Body of pancreas (tissue), 4 donors: ENCODE measurements at regions not wholly inside any gene's neighbourhood (a gene's known extent, or its start where the extent isn't known, plus 50 kb on each side); places are given as distances from the start of the nearest gene placed in this dataset.

Experiments
- ATAC-seq: fragments of 150-250 bp; one replicate; pipeline ENCODE4 v1.9.1; 2016
- DNase-seq, 4 donors: peaks; one replicate each; pipeline ENCODE4 v3.0.0-alpha.2; 2019
- H3K27ac ChIP-seq, 4 donors: fragments of 200-600 bp; sonication (generic); 1 replicate in 3 of 4; 2 replicates in 1 of 4; pipeline versions ENCODE4 v1.5.1 to v1.6.1; 2016 to 2019; ENCODE audit warnings: mild to moderate bottlenecking in 1 of 4, mixed read lengths in 1 of 4, moderate library complexity in 1 of 4
- H3K27me3 ChIP-seq, 2 donors: fragments of 200-600 bp; sonication (generic); one replicate each; pipeline ENCODE4 v1.6.0; 2016; ENCODE audit warnings: mild to moderate bottlenecking in 1 of 2
- H3K36me3 ChIP-seq, 2 donors: fragments of 200-600 bp; sonication (generic); replicated peaks in 1 of 2; 2 replicates each; pipeline ENCODE4 v1.5.1; 2016; ENCODE audit warnings: low read depth in 2 of 2; ENCODE audit not compliant: insufficient read depth in 1 of 2
- H3K4me1 ChIP-seq: fragments of 200-600 bp; sonication (generic); one replicate; pipeline ENCODE4 v1.6.0; 2016
- H3K4me3 ChIP-seq, 2 donors: fragments of 200-600 bp; sonication (generic); 1 replicate in 1 of 2; 2 replicates in 1 of 2; pipeline ENCODE4 v1.5.1; 2016 to 2019
- H3K9me3 ChIP-seq, 3 donors: fragments of 200-600 bp; sonication (generic); 1 replicate in 2 of 3; 2 replicates in 1 of 3; pipeline ENCODE4 v1.5.1; 2016
- CTCF ChIP-seq, 7 experiments: fragments of 450-650 bp in 4 of 7; fragments of 200-600 bp in 3 of 7; sonication (generic) in 3 of 7; IDR thresholded peaks; one replicate each; pipeline ENCODE4 v1.5.1; 2016 to 2019; ENCODE audit warnings: antibody characterized with exemption in 7 of 7
- POLR2A ChIP-seq, 3 donors: fragments of 450-650 bp; IDR thresholded peaks; one replicate each; pipeline ENCODE4 v1.6.1; 2016; ENCODE audit warnings: antibody characterized with exemption in 3 of 3, mild to moderate bottlenecking in 2 of 3
- WGBS, 2 donors: methylation state at CpG; one replicate each; pipeline ENCODE4 v1.1.5; 2017; 5-methylcytosine and 5-hydroxymethylcytosine counted together
- intact Hi-C: fragments of 100-400 bp; cut with DNase I; formaldehyde crosslinking; loops from one replicate; pipeline ENCODE4 v1.15.1; 2023

- no peak overlapping the region for H3K4me3 ChIP-seq
- no peaks in the 10 kb centered on the region for H3K4me1 ChIP-seq
- no peaks in the 10 kb centered on the region for H3K36me3 ChIP-seq
- intact Hi-C loops, result no loop called here
- ATAC-seq (no peak), DNase-seq (no peak)
- TF ChIP-seq POLR2A (IDR thresholded peaks at IDR 0.05), result no peak
- TF ChIP-seq CTCF (IDR thresholded peaks at IDR 0.05), result no peak
- WGBS, 2 donors, result 61 to 71% methylated on average over 8 of the region's 8 CpGs
- no peaks in the 10 kb centered on the region for H3K9me3 ChIP-seq
- H3K27ac ChIP-seq, result no peak overlapping the region
- no peaks in the 10 kb centered on the region for H3K27me3 ChIP-seq
These were observed 76.1 kb upstream of the POMP start for GRCh38 chr13:28582892-28583240.

- 65 to 66% methylated on average over 9 of the region's 9 CpGs for WGBS, 2 donors
- no peak for DNase-seq
These were observed 76.6 kb upstream of the POMP start for GRCh38 chr13:28582225-28582891.

GRCh38 chr13:28581451-28581850, 77.5 kb upstream of the POMP start:
- DNase-seq (no peak), ATAC-seq (no peak)
- intact Hi-C loops, result no loop called here
- Histone ChIP-seq H3K9me3 (no peaks in the 10 kb centered on the region), H3K36me3 (no peaks in the 10 kb centered on the region), H3K4me1 (no peaks in the 10 kb centered on the region), H3K27me3 (no peaks in the 10 kb centered on the region), H3K4me3 (no peak overlapping the region), H3K27ac (no peak overlapping the region)
- TF ChIP-seq CTCF (IDR thresholded peaks at IDR 0.05), result no peak
- TF ChIP-seq POLR2A (IDR thresholded peaks at IDR 0.05), result no peak
- 83 to 86% methylated on average over 2 of the region's 2 CpGs for WGBS, 2 donors

More at GRCh38 chr13:28582225-28582891, 76.6 kb upstream of the POMP start:
- TF ChIP-seq CTCF (IDR thresholded peaks at IDR 0.05) (no peak), POLR2A (IDR thresholded peaks at IDR 0.05) (no peak)
- Histone ChIP-seq H3K27ac (no peak overlapping the region), H3K4me1 (no peaks in the 10 kb centered on the region), H3K4me3 (no peak overlapping the region), H3K27me3 (no peaks in the 10 kb centered on the region), H3K9me3 (no peaks in the 10 kb centered on the region), H3K36me3 (no peaks in the 10 kb centered on the region)
- no peak for ATAC-seq
- intact Hi-C loops, result no loop called here

GRCh38 chr13:28579736-28580135, 79.2 kb upstream of the POMP start:
- Histone ChIP-seq H3K4me1 (no peaks in the 10 kb centered on the region), H3K4me3 (no peak overlapping the region), H3K9me3 (no peaks in the 10 kb centered on the region), H3K27ac (no peak overlapping the region), H3K36me3 (no peaks in the 10 kb centered on the region), H3K27me3 (no peaks in the 10 kb centered on the region)
- TF ChIP-seq CTCF (IDR thresholded peaks at IDR 0.05), result no peak
- TF ChIP-seq POLR2A (IDR thresholded peaks at IDR 0.05), result no peak
- 79 to 80% methylated on average over 5 of the region's 5 CpGs for WGBS, 2 donors
- DNase-seq, result no peak
- intact Hi-C loops, result no loop called here
- ATAC-seq, result no peak

- H3K4me3 ChIP-seq, result no peak overlapping the region
- no peak for ATAC-seq
- WGBS, 2 donors, result 48 to 59% methylated on average over 7 of the region's 7 CpGs
These were observed 79.6 kb upstream of the POMP start for GRCh38 chr13:28579322-28579721.

More at GRCh38 chr13:28579322-28579721, 79.6 kb upstream of the POMP start:
- Histone ChIP-seq H3K4me1 (no peaks in the 10 kb centered on the region), H3K27ac (no peak overlapping the region), H3K36me3 (no peaks in the 10 kb centered on the region), H3K27me3 (no peaks in the 10 kb centered on the region), H3K9me3 (no peaks in the 10 kb centered on the region)
- TF ChIP-seq CTCF (IDR thresholded peaks at IDR 0.05) (no peak), POLR2A (IDR thresholded peaks at IDR 0.05) (no peak)
- intact Hi-C loops, result no loop called here
- DNase-seq, result no peak
